ENCODE measurements at regions not wholly inside any gene's neighbourhood (a gene's known extent, or its start where the extent isn't known, plus 50 kb on each side); places are given as distances from the start of the nearest gene placed in this dataset.

- TF ChIP-seq ZNF654 (tag by site-specific recombination; IDR thresholded peaks at IDR 0.05; ENCODE audit: low read depth) (no peak), ZBTB17 (tag by site-specific recombination; IDR thresholded peaks at IDR 0.05) (no peak), ZNF677 (tag by site-specific recombination; IDR thresholded peaks at IDR 0.05) (no peak), TCF7L2 (IDR thresholded peaks at IDR 0.05; ENCODE audit: borderline replicate concordance, low read depth, low read length) (no peak), ZNF324 (tag by site-specific recombination; IDR thresholded peaks at IDR 0.05) (no peak), CTCF (tag by site-specific recombination; IDR thresholded peaks at IDR 0.05) (no peak), ATF2 (tag by site-specific recombination; IDR thresholded peaks at IDR 0.05; ENCODE audit: low read depth) (no peak), ZNF23 (tag by site-specific recombination; IDR thresholded peaks at IDR 0.05; ENCODE audit: borderline replicate concordance) (no peak), ZNF16 (tag by site-specific recombination; IDR thresholded peaks at IDR 0.05; ENCODE audit: low read depth) (no peak)
Observed at GRCh38 chr21:18053151-18053550, 191.5 kb upstream of the CHODL start.
